ENCODE measurements at regions not wholly inside any gene's neighbourhood (a gene's known extent, or its start where the extent isn't known, plus 50 kb on each side); places are given as distances from the start of the nearest gene placed in this dataset.
"Not testable (repeated sequence)": the region's sequence is repeated elsewhere in the genome, so short reads cannot be mapped to it uniquely, and the experiment has no call there.

DNA sequence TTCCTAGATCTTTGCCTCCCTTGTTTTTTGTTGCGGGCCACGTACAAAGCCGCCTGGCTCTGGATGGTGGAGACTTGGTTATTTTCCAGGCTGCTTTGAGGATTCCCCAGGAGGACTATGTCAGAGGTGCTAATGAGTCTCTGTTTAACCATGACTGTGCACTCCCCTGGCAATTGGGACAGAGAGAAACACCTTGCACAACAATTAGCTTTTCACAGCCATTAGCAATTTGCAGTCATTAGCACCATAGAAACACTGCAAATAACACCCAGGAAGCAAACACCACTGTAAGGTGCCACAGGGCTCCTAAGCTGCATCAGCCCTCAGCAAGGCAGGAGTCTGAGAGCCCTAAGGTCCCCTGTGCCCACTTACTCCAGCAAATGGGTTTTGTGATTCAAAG is 201.0 kb upstream of the VLDLR start:
- Histone ChIP-seq H3K27me3 (ENCODE audit: insufficient read depth, insufficient read length) (peaks cover 6% of the 10 kb centered on the region), H3K9ac (ENCODE audit: insufficient read length, low read depth) (no peak overlapping the region), H3K9me3 (ENCODE audit: insufficient read depth, low read length) (no peaks in the 10 kb centered on the region), H3K4me1 (ENCODE audit: insufficient read depth, insufficient read length) (peaks cover 6% of the 10 kb centered on the region), H3K4me3 (ENCODE audit: insufficient read length, low read depth) (no peak overlapping the region), H3K36me3 (ENCODE audit: insufficient read depth, insufficient read length, low read length) (no peaks in the 10 kb centered on the region)
- DNase-seq (ENCODE audit: low read depth, low spot score): peak; percentile 52
- no peak for TF ChIP-seq ZNF274 (IDR thresholded peaks at IDR 0.05; ENCODE audit: low read depth, low read length)

DNA sequence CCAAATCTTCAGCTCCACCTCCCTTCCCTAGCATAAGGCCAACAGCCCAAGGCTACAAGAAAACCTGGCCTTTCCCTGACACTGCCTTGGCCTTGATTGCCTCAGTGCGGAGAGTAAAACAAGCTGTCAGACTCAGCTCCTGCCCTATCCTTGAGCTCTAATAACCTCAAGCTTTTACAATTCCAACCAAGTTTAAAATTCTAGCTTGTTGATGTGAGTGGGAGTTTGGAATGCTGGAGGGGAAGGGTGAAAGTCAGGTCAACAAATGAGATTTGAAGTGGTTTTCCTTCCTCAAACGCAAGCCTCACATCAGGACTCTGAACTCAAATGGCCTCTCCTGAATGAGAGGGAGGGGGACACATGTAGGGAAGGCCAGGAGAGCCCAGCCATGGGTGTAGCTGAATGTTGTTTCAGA is 197.0 kb upstream of the VLDLR start:
- Histone ChIP-seq H3K4me1 (ENCODE audit: insufficient read depth, insufficient read length) (no peaks in the 10 kb centered on the region), H3K9ac (ENCODE audit: insufficient read length, low read depth) (no peak overlapping the region), H3K4me3 (ENCODE audit: insufficient read length, low read depth) (no peak overlapping the region), H3K27me3 (ENCODE audit: insufficient read depth, insufficient read length) (peaks cover 6% of the 10 kb centered on the region), H3K9me3 (ENCODE audit: insufficient read depth, low read length) (no peaks in the 10 kb centered on the region), H3K36me3 (ENCODE audit: insufficient read depth, insufficient read length, low read length) (no peaks in the 10 kb centered on the region)
- no peak for DNase-seq (ENCODE audit: low read depth, low spot score)
- TF ChIP-seq ZNF274 (IDR thresholded peaks at IDR 0.05; ENCODE audit: low read depth, low read length): no peak

- no peaks in the 10 kb centered on the region for H3K36me3 ChIP-seq (ENCODE audit: insufficient read depth, insufficient read length, low read length)
- no peak for DNase-seq (ENCODE audit: low read depth, low spot score)
- TF ChIP-seq SUZ12 (IDR thresholded peaks at IDR 0.05; ENCODE audit: extremely low read depth, insufficient read depth, insufficient read length): no peak
- TF ChIP-seq ZNF274 (IDR thresholded peaks at IDR 0.05; ENCODE audit: low read depth, low read length): no peak
- no peak for TF ChIP-seq YY1 (IDR thresholded peaks at IDR 0.05; ENCODE audit: insufficient read depth, insufficient read length)
- H3K4me1 ChIP-seq (ENCODE audit: insufficient read depth, insufficient read length): no peaks in the 10 kb centered on the region
- no peak overlapping the region for H3K9ac ChIP-seq (ENCODE audit: insufficient read length, low read depth)
- no peaks in the 10 kb centered on the region for H3K9me3 ChIP-seq (ENCODE audit: insufficient read depth, low read length)
- H3K4me3 ChIP-seq (ENCODE audit: insufficient read length, low read depth): no peak overlapping the region
- H3K27me3 ChIP-seq (ENCODE audit: insufficient read depth, insufficient read length): peaks cover 6% of the 10 kb centered on the region
Observed at GRCh38 chr9:2425676-2426075, 195.9 kb upstream of the VLDLR start.

DNA sequence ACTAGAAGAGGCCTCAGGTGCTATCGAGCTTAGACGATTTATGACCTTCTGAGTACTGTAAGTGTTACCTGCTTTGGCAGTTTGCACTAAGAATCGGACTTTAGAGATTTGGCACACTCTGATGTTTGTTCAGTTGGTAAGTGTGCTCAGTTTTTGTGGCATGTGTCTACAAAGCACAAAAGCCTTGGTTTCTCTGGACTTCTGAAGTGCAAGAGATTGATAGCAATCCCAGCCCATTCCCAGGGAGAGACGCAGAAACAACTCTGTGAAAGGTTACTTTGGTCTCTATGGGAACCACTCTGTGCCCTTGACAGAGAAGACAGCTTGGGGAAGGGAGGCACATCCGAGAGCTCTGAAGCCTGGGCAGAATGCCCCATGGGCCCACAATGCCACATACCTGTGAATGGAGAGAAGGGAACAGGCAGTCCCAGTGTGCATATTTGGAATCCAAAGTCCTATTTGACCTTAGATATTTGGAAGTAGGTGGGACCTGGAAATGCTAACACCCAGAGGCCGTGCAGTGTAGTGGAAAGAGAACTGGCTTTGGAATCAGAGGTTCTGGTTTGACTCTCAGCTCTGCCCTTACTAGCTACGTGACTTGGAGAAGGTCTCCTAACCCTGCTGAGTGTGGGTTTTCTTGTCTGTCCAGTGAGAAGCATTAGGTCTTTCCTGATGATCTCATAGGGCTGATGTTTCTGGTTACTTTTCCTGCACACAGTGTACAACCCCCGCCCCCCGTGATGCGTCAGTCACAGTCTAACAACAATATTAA is 194.3 kb upstream of the VLDLR start:
- Histone ChIP-seq H3K9me3 (ENCODE audit: insufficient read depth, low read length) (no peaks in the 10 kb centered on the region), H3K4me3 (ENCODE audit: insufficient read length, low read depth) (no peak overlapping the region), H3K27me3 (ENCODE audit: insufficient read depth, insufficient read length) (peaks cover 3% of the 10 kb centered on the region), H3K36me3 (ENCODE audit: insufficient read depth, insufficient read length, low read length) (no peaks in the 10 kb centered on the region), H3K4me1 (ENCODE audit: insufficient read depth, insufficient read length) (no peaks in the 10 kb centered on the region), H3K9ac (ENCODE audit: insufficient read length, low read depth) (no peak overlapping the region)
- TF ChIP-seq ZNF274 (IDR thresholded peaks at IDR 0.05; ENCODE audit: low read depth, low read length) (no peak), SUZ12 (IDR thresholded peaks at IDR 0.05; ENCODE audit: extremely low read depth, insufficient read depth, insufficient read length) (no peak), YY1 (IDR thresholded peaks at IDR 0.05; ENCODE audit: insufficient read depth, insufficient read length) (no peak)
- no peak for DNase-seq (ENCODE audit: low read depth, low spot score)

DNA sequence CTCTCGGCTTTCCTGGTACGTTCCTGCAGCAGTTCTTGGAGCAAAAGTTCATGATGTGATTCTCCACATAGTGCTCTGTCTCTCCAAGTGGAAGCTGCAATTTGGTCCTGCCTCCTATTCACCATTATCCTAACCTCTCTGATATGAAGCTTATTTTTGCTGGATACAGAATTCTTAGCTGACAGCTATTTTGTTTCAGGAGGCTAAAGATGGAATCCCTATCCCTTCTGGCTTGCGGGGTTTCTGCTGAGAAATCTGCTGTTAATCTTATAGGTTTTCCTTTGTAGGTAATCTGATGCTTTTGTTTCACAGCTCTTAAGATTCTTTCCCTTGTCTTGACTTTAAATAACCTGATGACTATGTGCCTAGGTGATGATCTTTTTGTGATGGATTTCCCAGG is 181.6 kb upstream of the VLDLR start:
- TF ChIP-seq SUZ12 (IDR thresholded peaks at IDR 0.05; ENCODE audit: extremely low read depth, insufficient read depth, insufficient read length) (no peak), YY1 (IDR thresholded peaks at IDR 0.05; ENCODE audit: insufficient read depth, insufficient read length) (no peak), ZNF274 (IDR thresholded peaks at IDR 0.05; ENCODE audit: low read depth, low read length) (no peak)
- H3K36me3 ChIP-seq (ENCODE audit: insufficient read depth, insufficient read length, low read length): no peaks in the 10 kb centered on the region
- no peak overlapping the region for H3K9ac ChIP-seq (ENCODE audit: insufficient read length, low read depth)
- H3K27me3 ChIP-seq (ENCODE audit: insufficient read depth, insufficient read length): no peaks in the 10 kb centered on the region
- H3K4me1 ChIP-seq (ENCODE audit: insufficient read depth, insufficient read length): no peaks in the 10 kb centered on the region
- no peak overlapping the region for H3K4me3 ChIP-seq (ENCODE audit: insufficient read length, low read depth)
- H3K9me3 ChIP-seq (ENCODE audit: insufficient read depth, low read length): peaks cover 51% of the 10 kb centered on the region
- DNase-seq (ENCODE audit: low read depth, low spot score): no peak

DNA sequence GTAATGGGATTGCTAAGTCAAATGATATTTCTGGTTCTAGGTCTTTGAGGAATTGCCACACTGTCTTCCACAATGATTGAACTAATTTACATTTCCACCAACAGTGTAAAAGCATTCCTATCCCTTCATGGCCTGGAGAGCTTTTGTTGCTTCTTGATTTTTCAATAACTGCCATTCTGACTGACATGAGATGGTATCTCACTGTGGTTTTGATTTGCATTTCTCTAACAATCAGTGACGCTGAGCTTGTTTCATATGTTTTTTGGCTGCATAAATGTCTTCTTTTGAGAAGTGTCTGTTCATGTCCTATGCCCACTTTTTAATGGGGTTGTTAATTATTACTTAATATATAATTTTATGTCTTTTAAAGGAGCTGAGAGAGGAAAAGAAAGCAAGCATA is 177.7 kb upstream of the VLDLR start:
- H3K4me1 ChIP-seq (ENCODE audit: insufficient read depth, insufficient read length); H3K27me3 ChIP-seq (ENCODE audit: insufficient read depth, insufficient read length); H3K9ac ChIP-seq (ENCODE audit: insufficient read length, low read depth); H3K36me3 ChIP-seq (ENCODE audit: insufficient read depth, insufficient read length, low read length); H3K4me3 ChIP-seq (ENCODE audit: insufficient read length, low read depth); DNase-seq (ENCODE audit: low read depth, low spot score): not testable (repeated sequence)
- peaks cover 35% of the 10 kb centered on the region for H3K9me3 ChIP-seq (ENCODE audit: insufficient read depth, low read length)

- DNase-seq (ENCODE audit: low read depth, low spot score): no peak
- H3K27me3 ChIP-seq (ENCODE audit: insufficient read depth, insufficient read length): no peaks in the 10 kb centered on the region
- H3K4me3 ChIP-seq (ENCODE audit: insufficient read length, low read depth): no peak overlapping the region
- H3K4me1 ChIP-seq (ENCODE audit: insufficient read depth, insufficient read length): no peaks in the 10 kb centered on the region
- no peaks in the 10 kb centered on the region for H3K36me3 ChIP-seq (ENCODE audit: insufficient read depth, insufficient read length, low read length)
- TF ChIP-seq YY1 (IDR thresholded peaks at IDR 0.05; ENCODE audit: insufficient read depth, insufficient read length) (no peak), ZNF274 (IDR thresholded peaks at IDR 0.05; ENCODE audit: low read depth, low read length) (no peak), SUZ12 (IDR thresholded peaks at IDR 0.05; ENCODE audit: extremely low read depth, insufficient read depth, insufficient read length) (no peak)
- no peak overlapping the region for H3K9ac ChIP-seq (ENCODE audit: insufficient read length, low read depth)
- H3K9me3 ChIP-seq (ENCODE audit: insufficient read depth, low read length): peaks cover 3% of the 10 kb centered on the region; the same call in 1 of the 2 replicates
Observed at GRCh38 chr9:2448193-2448738, 173.3 kb upstream of the VLDLR start.

All from NT2/D1 (cell line).